MM.1S (cell line): ENCODE measurements at regions not wholly inside any gene's neighbourhood (a gene's known extent, or its start where the extent isn't known, plus 50 kb on each side); places are given as distances from the start of the nearest gene placed in this dataset.
A peak's percentile ranks its signal among the peaks of the same experiment; 100 is the strongest.

Source experiments
- DNase-seq: peaks from one replicate; pipeline ENCODE4 v3.0.0-alpha.2; 2015
- H2AFZ ChIP-seq: fragments of 300-600 bp; sonication (generic); 2 replicates; pipeline ENCODE4 v1.6.0; 2016; ENCODE audit warnings: antibody characterized with exemption, low read length
- H3F3A ChIP-seq: fragments of 300-600 bp; sonication (generic); 2 replicates; pipeline ENCODE4 v1.6.1; 2016; ENCODE audit warnings: mild to moderate bottlenecking, antibody characterized with exemption, low read length, moderate library complexity, mixed read lengths; ENCODE audit not compliant: insufficient read depth
- H3K27ac ChIP-seq: fragments of 300-600 bp; sonication (generic); 2 replicates; pipeline ENCODE4 v1.5.1; 2016; ENCODE audit warnings: mild to moderate bottlenecking, low read length
- H3K27me3 ChIP-seq: fragments of 300-600 bp; sonication (generic); replicated peaks from 2 replicates; pipeline ENCODE4 v1.6.0; 2016; ENCODE audit warnings: low read length; ENCODE audit not compliant: insufficient read depth
- H3K36me3 ChIP-seq: fragments of 300-600 bp; sonication (generic); replicated peaks from 2 replicates; pipeline ENCODE4 v1.6.1; 2016; ENCODE audit warnings: mild to moderate bottlenecking, low read length, mixed read lengths; ENCODE audit not compliant: insufficient read depth
- H3K4me1 ChIP-seq: fragments of 300-600 bp; sonication (generic); 2 replicates; pipeline ENCODE4 v1.6.1; 2016; ENCODE audit warnings: low read length, mixed read lengths
- H3K4me2 ChIP-seq: fragments of 300-600 bp; sonication (generic); 2 replicates; pipeline ENCODE4 v1.6.0; 2016; ENCODE audit warnings: low read depth, low read length
- H3K4me3 ChIP-seq: fragments of 300-600 bp; sonication (generic); 2 replicates; pipeline ENCODE4 v1.5.1; 2016; ENCODE audit warnings: low read length, mixed read lengths
- H3K79me2 ChIP-seq: fragments of 300-600 bp; sonication (generic); 2 replicates; pipeline ENCODE4 v1.6.1; 2016; ENCODE audit warnings: mixed run types, low read length, mixed read lengths
- H3K9ac ChIP-seq: fragments of 300-600 bp; sonication (generic); 2 replicates; pipeline ENCODE4 v1.6.1; 2016; ENCODE audit warnings: low read length, mixed read lengths
- H3K9me2 ChIP-seq: fragments of 300-600 bp; sonication (generic); replicated peaks from 2 replicates; pipeline ENCODE4 v1.6.1; 2016; ENCODE audit warnings: mild to moderate bottlenecking, low read length, mixed read lengths; ENCODE audit not compliant: insufficient read depth
- H3K9me3 ChIP-seq: fragments of 300-600 bp; sonication (generic); replicated peaks from 2 replicates; pipeline ENCODE4 v1.6.1; 2016; ENCODE audit warnings: mild to moderate bottlenecking, low read length, mixed read lengths; ENCODE audit not compliant: insufficient read depth
- H4K20me1 ChIP-seq: fragments of 300-600 bp; sonication (generic); 2 replicates; pipeline ENCODE4 v1.6.1; 2016; ENCODE audit warnings: mild to moderate bottlenecking, low read length, moderate library complexity, mixed read lengths; ENCODE audit not compliant: insufficient read depth
- CTCF ChIP-seq: fragments of 300-600 bp; sonication (generic); IDR thresholded peaks from 2 replicates; pipeline ENCODE4 v1.5.1; 2016; ENCODE audit warnings: antibody characterized with exemption, low read length, mixed read lengths
- EZH2 ChIP-seq: fragments of 300-600 bp; sonication (generic); optimal IDR thresholded peaks from 2 replicates; pipeline ENCODE3; 2017; ENCODE audit warnings: low read depth, mild to moderate bottlenecking, antibody characterized with exemption, low read length, mixed read lengths
- EZH2phosphoT487 ChIP-seq: fragments of 300-600 bp; sonication (generic); IDR thresholded peaks from 2 replicates; pipeline ENCODE4 v1.6.1; 2018; ENCODE audit warnings: antibody characterized with exemption, low read length

GRCh38 chr10:9102026-9102425 lies 1047.5 kb downstream of the GATA3 start:
- Histone ChIP-seq H3F3A (no peaks in the 10 kb centered on the region), H3K4me1 (no peaks in the 10 kb centered on the region), H3K27me3 (no peaks in the 10 kb centered on the region), H3K9me2 (no peaks in the 10 kb centered on the region), H3K4me2 (no peak overlapping the region), H3K4me3 (no peak overlapping the region), H3K9me3 (no peaks in the 10 kb centered on the region), H3K79me2 (no peaks in the 10 kb centered on the region), H3K36me3 (no peaks in the 10 kb centered on the region), H4K20me1 (no peaks in the 10 kb centered on the region), H3K27ac (no peak overlapping the region), H2AFZ (no peak overlapping the region), H3K9ac (no peak overlapping the region)
- no peak for DNase-seq
- no peak for TF ChIP-seq EZH2phosphoT487
- TF ChIP-seq EZH2 = no peak
- no peak for TF ChIP-seq CTCF

- Histone ChIP-seq H3K9me3 (no peaks in the 10 kb centered on the region), H3K27me3 (no peaks in the 10 kb centered on the region), H3K9me2 (no peaks in the 10 kb centered on the region), H3K36me3 (no peaks in the 10 kb centered on the region), H4K20me1 (no peaks in the 10 kb centered on the region), H3K79me2 (no peaks in the 10 kb centered on the region), H3K9ac (no peak overlapping the region), H2AFZ (no peak overlapping the region), H3F3A (no peaks in the 10 kb centered on the region), H3K4me2 (no peak overlapping the region), H3K4me1 (no peaks in the 10 kb centered on the region), H3K27ac (no peak overlapping the region), H3K4me3 (no peak overlapping the region)
- DNase-seq = no peak
- TF ChIP-seq EZH2 (no peak), CTCF (no peak), EZH2phosphoT487 (no peak)
Observed at GRCh38 chr10:9103301-9103700, 1048.8 kb downstream of the GATA3 start.

GRCh38 chr10:9111976-9112375 lies 1057.5 kb downstream of the GATA3 start:
- no peaks in the 10 kb centered on the region for H3K4me1 ChIP-seq

GRCh38 chr10:9126728-9127127 lies 1072.2 kb downstream of the GATA3 start:
- H3K27me3 ChIP-seq = no peaks in the 10 kb centered on the region
- H3K9ac ChIP-seq = no peak overlapping the region
- H3K4me2 ChIP-seq = no peak overlapping the region
- no peaks in the 10 kb centered on the region for H3K36me3 ChIP-seq
- peaks cover 2% of the 10 kb centered on the region; the same call in 1 of the 2 replicates for H3K4me1 ChIP-seq
- no peak overlapping the region for H3K27ac ChIP-seq
- no peaks in the 10 kb centered on the region for H3K9me3 ChIP-seq
- H3K9me2 ChIP-seq = no peaks in the 10 kb centered on the region
- TF ChIP-seq EZH2phosphoT487 (no peak), CTCF (no peak), EZH2 (no peak)
- no peaks in the 10 kb centered on the region for H4K20me1 ChIP-seq
- H2AFZ ChIP-seq = no peak overlapping the region
- peak; percentile 46 for DNase-seq
- H3K79me2 ChIP-seq = no peaks in the 10 kb centered on the region
- no peak overlapping the region for H3K4me3 ChIP-seq
- H3F3A ChIP-seq = no peaks in the 10 kb centered on the region

More at GRCh38 chr10:9111976-9112375, 1057.5 kb downstream of the GATA3 start:
- Histone ChIP-seq H3K9me3 (no peaks in the 10 kb centered on the region), H3K79me2 (no peaks in the 10 kb centered on the region), H3K4me3 (no peak overlapping the region), H3K9ac (no peak overlapping the region), H3K27ac (no peak overlapping the region), H3K4me2 (no peak overlapping the region), H3K9me2 (no peaks in the 10 kb centered on the region), H3K36me3 (no peaks in the 10 kb centered on the region), H2AFZ (no peak overlapping the region), H3K27me3 (no peaks in the 10 kb centered on the region), H3F3A (no peaks in the 10 kb centered on the region), H4K20me1 (no peaks in the 10 kb centered on the region)
- DNase-seq = no peak
- no peak for TF ChIP-seq EZH2
